Esophagus (tissue), 2 donors: ENCODE measurements at regions not wholly inside any gene's neighbourhood (a gene's known extent, or its start where the extent isn't known, plus 50 kb on each side); places are given as distances from the start of the nearest gene placed in this dataset.

Experiments
- H3K27ac ChIP-seq, 2 donors: one replicate each; pipeline ENCODE4 v1.5.1; 2013; ENCODE audit warnings: low read depth in 2 of 2, mild to moderate bottlenecking in 2 of 2, inconsistent platforms in 1 of 2, low read length in 1 of 2, moderate library complexity in 1 of 2
- H3K27me3 ChIP-seq, 2 donors: one replicate each; pipeline ENCODE4 v1.6.1; 2013; ENCODE audit warnings: low read length in 2 of 2, control low read depth in 1 of 2, mild to moderate bottlenecking in 1 of 2; ENCODE audit not compliant: insufficient read depth in 2 of 2, control insufficient read depth in 1 of 2
- H3K36me3 ChIP-seq, 2 donors: one replicate each; pipeline ENCODE4 v1.6.1; 2013; ENCODE audit warnings: low read length in 1 of 2; ENCODE audit not compliant: control insufficient read depth in 2 of 2, insufficient read depth in 2 of 2
- H3K4me1 ChIP-seq, 2 donors: one replicate each; pipeline ENCODE4 v1.6.1; 2013; ENCODE audit warnings: low read length in 1 of 2; ENCODE audit not compliant: control insufficient read depth in 2 of 2, insufficient read depth in 2 of 2
- H3K4me3 ChIP-seq, 2 donors: one replicate each; pipeline ENCODE4 v1.5.1; 2013; ENCODE audit warnings: low read length in 2 of 2, mild to moderate bottlenecking in 2 of 2, low read depth in 1 of 2, moderate library complexity in 1 of 2
- H3K9me3 ChIP-seq, 2 donors: one replicate each; pipeline ENCODE4 v1.6.1; 2013; ENCODE audit warnings: mild to moderate bottlenecking in 2 of 2, low read depth in 1 of 2, low read length in 1 of 2, moderate library complexity in 1 of 2; ENCODE audit not compliant: control insufficient read depth in 2 of 2, insufficient read depth in 1 of 2
- WGBS, 2 donors: extraction: QIAGEN DNeasy Blood & Tissue Kit; methylation state at CpG; one replicate each; pipeline ENCODE4 v1.1.7; 2013; 5-methylcytosine and 5-hydroxymethylcytosine counted together
- donor health status: healthy with polysubstance abuse.
- donor health status: Bipolar disorder and iron deficiency.

- H3K36me3 ChIP-seq, result no peaks in the 10 kb centered on the region
These were observed 361.3 kb upstream of the KLHL29 start for GRCh38 chr2:23023722-23024121.

GRCh38 chr2:23026671-23027070 is 358.3 kb upstream of the KLHL29 start:
- Histone ChIP-seq H3K36me3 (no peaks in the 10 kb centered on the region), H3K9me3 (no peaks in the 10 kb centered on the region), H3K4me1 (no peaks in the 10 kb centered on the region), H3K27ac (no peak overlapping the region), H3K27me3 (no peaks in the 10 kb centered on the region), H3K4me3 (no peak overlapping the region)
- 82 to 83% methylated on average over 4 of the region's 4 CpGs for WGBS, 2 donors

More at GRCh38 chr2:23023722-23024121, 361.3 kb upstream of the KLHL29 start:
- 24 to 60% methylated on average over 3 of the region's 3 CpGs for WGBS, 2 donors
- Histone ChIP-seq H3K27me3 (no peaks in the 10 kb centered on the region), H3K9me3 (no peaks in the 10 kb centered on the region), H3K4me3 (no peak overlapping the region), H3K27ac (no peak overlapping the region), H3K4me1 (no peaks in the 10 kb centered on the region)

DNA sequence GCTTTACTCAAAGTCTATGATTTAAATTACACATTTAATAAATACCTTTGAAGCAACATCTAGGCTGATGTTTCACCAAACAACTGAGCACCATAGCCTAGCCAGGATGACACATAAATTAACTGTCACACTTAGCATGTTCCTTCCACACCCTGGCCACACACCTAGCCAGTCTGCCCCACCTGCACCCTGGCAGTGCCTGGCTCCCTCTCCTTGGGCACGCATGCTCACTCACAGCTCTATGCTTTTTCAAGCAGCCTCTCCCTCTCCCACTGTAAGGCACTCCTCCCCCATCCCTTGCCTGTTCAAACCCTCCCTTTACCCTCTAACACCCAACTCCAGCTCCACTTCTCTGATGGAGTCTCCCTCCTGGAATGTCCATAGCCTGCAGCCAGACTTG is 357.6 kb upstream of the KLHL29 start:
- H3K27me3 ChIP-seq, result no peaks in the 10 kb centered on the region
- no peak overlapping the region for H3K4me3 ChIP-seq
- H3K27ac ChIP-seq, result no peak overlapping the region
- H3K4me1 ChIP-seq, result no peaks in the 10 kb centered on the region
- 82 to 84% methylated on average over 1 of the region's 1 CpG for WGBS, 2 donors
- no peaks in the 10 kb centered on the region for H3K36me3 ChIP-seq
- no peaks in the 10 kb centered on the region for H3K9me3 ChIP-seq

DNA sequence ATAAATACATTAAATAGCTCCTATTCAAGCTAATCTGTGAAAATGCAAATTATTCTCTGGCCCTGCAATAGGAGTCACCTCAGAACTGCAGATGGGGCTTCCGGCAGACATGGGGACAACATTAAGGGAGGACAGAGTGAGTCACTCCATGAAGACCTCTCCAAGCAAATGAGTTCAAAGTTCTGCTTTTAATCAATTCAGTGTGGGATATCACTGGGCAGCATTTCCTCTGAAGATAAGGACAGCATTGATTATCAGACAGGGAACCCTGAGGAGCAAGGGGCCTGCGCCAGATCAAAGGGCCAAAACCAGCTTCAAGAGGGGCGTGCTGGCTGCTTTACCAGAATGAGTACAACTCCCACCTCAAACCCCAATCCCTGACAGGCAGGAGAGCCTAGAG is 356.9 kb upstream of the KLHL29 start:
- Histone ChIP-seq H3K36me3 (no peaks in the 10 kb centered on the region), H3K27me3 (no peaks in the 10 kb centered on the region), H3K4me3 (no peak overlapping the region), H3K9me3 (no peaks in the 10 kb centered on the region), H3K4me1 (no peaks in the 10 kb centered on the region), H3K27ac (no peak overlapping the region)
- 55 to 74% methylated on average over 3 of the region's 3 CpGs for whole genome bisulfite sequencing, 2 donors

DNA sequence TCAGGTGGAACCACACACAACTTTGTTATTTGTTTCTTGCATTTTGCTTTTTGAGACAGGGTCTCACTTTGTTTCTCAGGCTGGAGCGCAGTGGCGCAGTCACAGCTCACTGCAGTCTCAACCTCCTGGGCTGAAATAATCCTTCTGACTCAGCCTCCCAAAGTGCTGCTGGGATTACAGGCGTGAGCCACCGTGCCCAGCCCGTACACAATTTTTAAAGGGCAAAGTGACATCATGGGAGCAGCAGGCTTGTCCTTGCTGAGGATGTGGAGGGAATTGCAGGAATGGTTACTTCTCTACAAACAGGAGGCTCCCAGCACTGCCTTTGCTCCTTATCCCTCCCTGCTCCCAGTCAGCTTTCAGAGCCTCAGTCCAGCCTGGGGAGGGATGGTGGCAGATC is 355.9 kb upstream of the KLHL29 start:
- Histone ChIP-seq H3K9me3 (no peaks in the 10 kb centered on the region), H3K4me3 (no peak overlapping the region), H3K27ac (no peak overlapping the region), H3K27me3 (no peaks in the 10 kb centered on the region), H3K36me3 (no peaks in the 10 kb centered on the region), H3K4me1 (no peaks in the 10 kb centered on the region)
- WGBS, 2 donors, result 61 to 73% methylated on average over 5 of the region's 5 CpGs

DNA sequence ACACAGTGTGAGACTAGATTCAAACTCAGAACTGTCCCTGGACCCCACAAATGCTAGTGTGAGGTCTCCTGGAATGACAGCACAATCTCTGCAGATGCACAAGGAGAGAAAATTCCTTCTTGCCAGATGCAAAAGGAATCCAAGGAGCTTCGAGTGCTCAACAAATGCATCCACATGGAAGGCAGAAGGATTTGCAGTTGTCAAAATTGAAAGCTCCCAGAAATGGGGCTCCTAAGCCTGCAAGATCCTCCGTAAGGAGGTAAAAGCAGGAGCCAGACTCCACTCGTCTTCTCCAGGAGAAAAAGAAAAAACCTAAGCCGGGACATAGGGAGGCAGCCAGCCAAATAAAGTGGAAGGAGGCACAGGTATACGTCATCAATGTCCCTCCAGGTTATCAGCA is 355.0 kb upstream of the KLHL29 start:
- Histone ChIP-seq H3K27ac (no peak overlapping the region), H3K36me3 (no peaks in the 10 kb centered on the region), H3K4me1 (no peaks in the 10 kb centered on the region), H3K27me3 (no peaks in the 10 kb centered on the region), H3K4me3 (no peak overlapping the region), H3K9me3 (no peaks in the 10 kb centered on the region)
- 60% methylated on average over 5 of the region's 5 CpGs for WGBS, 2 donors

GRCh38 chr2:23034996-23035395 is 350.0 kb upstream of the KLHL29 start:
- Histone ChIP-seq H3K4me1 (no peaks in the 10 kb centered on the region), H3K4me3 (no peak overlapping the region), H3K9me3 (no peaks in the 10 kb centered on the region), H3K36me3 (no peaks in the 10 kb centered on the region), H3K27ac (no peak overlapping the region), H3K27me3 (no peaks in the 10 kb centered on the region)
- WGBS, 2 donors, result 74% methylated on average over 3 of the region's 3 CpGs

- no peaks in the 10 kb centered on the region for H3K27me3 ChIP-seq
- no peak overlapping the region for H3K4me3 ChIP-seq
- no peaks in the 10 kb centered on the region for H3K36me3 ChIP-seq
- WGBS, 2 donors, result 63 to 71% methylated on average over 2 of the region's 2 CpGs
- peaks cover 0 to 2% of the 10 kb centered on the region in 2 donors for H3K4me1 ChIP-seq
- no peak overlapping the region for H3K27ac ChIP-seq
- H3K9me3 ChIP-seq, result peaks cover 0 to 3% of the 10 kb centered on the region in 2 donors
These were observed 348.4 kb upstream of the KLHL29 start for GRCh38 chr2:23036629-23037028.

DNA sequence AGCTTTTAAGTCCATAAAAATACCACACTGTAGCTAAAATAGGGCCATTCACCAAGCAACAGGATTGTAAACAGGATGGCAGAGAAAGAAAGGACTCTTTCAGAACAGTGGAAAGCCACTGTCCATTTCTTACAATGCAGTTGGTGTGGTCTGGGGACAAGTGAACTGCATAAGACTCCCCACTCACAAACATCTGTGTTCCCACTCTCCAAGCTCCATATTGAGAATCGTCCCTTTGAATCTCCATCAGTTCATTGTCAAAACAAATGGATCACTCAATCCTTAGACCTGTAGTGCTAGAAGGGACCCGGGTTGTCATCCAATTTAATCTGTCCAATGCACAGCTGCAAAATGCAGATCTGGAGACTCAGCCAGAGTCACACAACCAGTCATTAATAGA is 347.4 kb upstream of the KLHL29 start:
- Histone ChIP-seq H3K4me1 (peaks cover 0 to 2% of the 10 kb centered on the region in 2 donors), H3K9me3 (peaks cover 0 to 3% of the 10 kb centered on the region in 2 donors), H3K27me3 (no peaks in the 10 kb centered on the region), H3K36me3 (no peaks in the 10 kb centered on the region), H3K4me3 (no peak overlapping the region), H3K27ac (no peak overlapping the region)
- 74 to 84% methylated on average over 2 of the region's 2 CpGs for WGBS, 2 donors

DNA sequence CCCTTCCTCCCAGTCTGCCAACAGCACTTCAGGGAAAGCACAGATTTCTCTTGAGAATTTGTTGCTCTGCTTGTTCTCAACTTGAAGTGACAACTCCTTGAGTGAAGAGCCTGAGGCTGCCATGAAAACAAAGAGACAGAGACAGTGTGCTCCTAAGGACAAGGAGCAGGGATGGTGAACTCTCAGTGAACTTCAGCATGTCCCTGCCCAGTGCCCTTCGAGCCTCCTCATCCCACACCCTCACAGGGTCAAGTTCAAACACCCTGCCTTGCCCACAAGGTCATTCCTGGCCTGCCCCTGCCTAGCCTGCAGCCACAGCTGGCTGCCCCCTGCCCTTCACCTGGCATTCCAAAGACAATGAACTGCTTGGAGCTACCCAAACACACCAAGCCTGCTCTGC is 343.5 kb upstream of the KLHL29 start:
- Histone ChIP-seq H3K4me3 (no peak overlapping the region), H3K4me1 (peaks cover 0 to 2% of the 10 kb centered on the region in 2 donors), H3K36me3 (no peaks in the 10 kb centered on the region), H3K9me3 (peaks cover 0 to 3% of the 10 kb centered on the region in 2 donors), H3K27ac (no peak overlapping the region), H3K27me3 (no peaks in the 10 kb centered on the region)
- 13% methylated on average over 1 of the region's 1 CpG for WGBS, 2 donors
